Astrocyte of the hippocampus (primary cell): ENCODE measurements at regions not wholly inside any gene's neighbourhood (a gene's known extent, or its start where the extent isn't known, plus 50 kb on each side); places are given as distances from the start of the nearest gene placed in this dataset.
"Not testable (repeated sequence)": the region's sequence is repeated elsewhere in the genome, so short reads cannot be mapped to it uniquely, and the experiment has no call there.

ENCODE experiments used
- DNase-seq: peaks from one replicate; pipeline ENCODE4 v3.0.0; 2011; ENCODE audit warnings: low read depth, low spot score

DNA sequence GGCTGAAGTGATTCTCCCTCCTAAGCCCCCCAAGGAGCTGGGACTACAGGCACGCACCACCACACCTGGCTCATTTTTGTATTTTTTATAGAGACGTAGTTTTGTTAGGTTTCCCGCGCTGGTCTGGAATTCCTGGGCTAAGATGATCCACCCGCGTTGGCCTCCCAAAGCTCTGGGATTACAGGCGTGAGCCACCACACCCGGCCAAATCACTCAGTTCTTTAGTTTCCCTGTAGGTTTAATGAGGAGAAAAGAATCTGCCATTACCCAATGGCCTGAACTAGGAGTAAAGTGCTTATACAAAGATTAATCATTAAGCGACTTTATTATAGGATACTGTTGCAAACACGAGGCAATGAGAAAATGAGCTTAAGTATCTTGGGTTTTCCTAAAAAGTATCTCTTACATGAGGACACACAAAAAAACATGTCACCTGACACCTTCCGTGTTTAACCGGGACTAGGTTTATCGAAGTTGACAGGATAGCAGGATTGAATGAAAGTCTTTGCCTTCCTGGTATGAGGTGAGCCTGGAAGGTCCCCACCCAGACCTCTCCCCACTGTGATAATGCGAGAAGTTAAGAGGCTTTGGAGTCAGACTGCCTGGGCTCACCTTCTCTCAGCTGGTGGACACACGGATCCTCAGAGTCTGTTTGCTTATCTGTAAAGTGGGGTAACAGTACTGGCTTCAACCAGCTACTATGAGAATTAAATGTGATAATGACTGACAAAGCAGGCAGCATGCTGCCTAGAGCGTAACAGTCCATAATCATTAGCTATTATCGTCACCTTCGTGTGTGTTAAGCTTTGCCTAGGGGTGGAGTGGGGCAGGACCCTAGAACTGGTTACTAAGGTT, 133.5 kb upstream of the KRAS start:
- no peak for DNase-seq

DNA sequence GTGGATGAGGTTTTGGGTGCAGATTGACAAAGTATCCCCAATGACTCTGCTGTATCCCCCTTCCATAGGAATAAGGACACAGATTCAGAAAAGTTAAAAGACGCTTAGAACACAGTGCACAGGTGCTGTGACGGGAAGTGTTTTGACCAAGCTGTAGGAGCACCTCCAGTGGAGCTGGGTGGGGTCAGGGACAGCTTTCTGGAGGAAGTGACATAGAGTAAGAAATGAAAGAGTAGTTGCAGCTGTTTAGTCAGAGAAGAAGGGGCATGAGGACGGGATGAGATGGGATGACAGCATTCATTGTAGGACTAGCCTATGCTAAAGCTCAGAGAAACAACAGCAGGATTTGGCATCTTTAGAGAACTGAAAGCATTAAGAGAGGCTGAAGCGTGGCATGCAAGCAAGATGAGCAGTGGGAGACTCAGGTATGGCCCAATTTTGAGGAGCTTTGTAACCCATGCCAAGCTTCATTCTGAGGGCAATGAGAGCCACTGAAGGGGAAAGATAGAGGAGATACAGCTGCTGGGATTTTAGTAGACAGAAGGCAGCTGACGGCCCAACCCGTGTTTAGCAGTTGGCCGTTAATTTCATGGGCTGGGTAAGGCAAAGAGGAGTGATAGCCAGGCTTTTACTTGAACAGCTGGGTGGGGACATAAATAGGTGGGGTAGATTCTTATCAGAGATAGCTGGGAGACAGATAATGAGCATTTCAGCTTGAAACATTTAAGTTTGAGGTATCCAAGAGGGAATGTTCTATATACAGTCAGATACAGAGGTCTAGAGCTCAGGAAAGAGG, 131.8 kb upstream of the KRAS start:
- DNase-seq: no peak

DNA sequence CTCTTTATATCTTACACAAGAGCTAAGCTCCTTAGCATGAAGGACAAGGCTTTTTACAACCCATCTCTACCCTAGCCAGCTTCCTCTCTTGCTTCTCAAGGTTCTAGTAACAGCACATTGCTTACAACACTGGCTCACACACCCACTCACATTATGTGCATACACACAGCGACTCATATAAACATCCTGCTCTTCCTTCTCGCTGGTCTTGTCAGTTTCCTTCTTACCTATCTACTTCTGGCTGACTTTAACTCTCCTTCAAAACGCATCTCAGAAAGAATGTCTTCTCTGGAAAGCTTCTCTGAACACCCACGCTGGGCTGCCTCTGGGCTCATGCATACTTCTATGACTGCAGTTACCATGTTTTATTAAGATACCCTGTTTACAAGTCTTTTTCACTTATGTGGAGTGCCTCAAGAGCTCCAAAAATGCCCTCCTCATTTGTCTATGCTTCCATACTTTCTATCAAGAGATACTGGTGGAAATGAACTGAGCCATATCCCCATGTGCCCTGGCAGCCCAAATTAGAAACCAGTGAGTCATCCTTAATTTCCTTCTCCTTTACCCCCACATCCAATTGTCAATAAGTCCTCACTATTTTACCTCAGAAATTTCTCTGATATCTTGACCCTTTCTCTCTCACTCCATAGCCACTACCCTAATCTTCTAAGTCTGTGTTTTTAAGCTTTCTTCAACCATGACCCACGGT, 126.9 kb upstream of the KRAS start:
- peak; percentile 3 for DNase-seq

DNA sequence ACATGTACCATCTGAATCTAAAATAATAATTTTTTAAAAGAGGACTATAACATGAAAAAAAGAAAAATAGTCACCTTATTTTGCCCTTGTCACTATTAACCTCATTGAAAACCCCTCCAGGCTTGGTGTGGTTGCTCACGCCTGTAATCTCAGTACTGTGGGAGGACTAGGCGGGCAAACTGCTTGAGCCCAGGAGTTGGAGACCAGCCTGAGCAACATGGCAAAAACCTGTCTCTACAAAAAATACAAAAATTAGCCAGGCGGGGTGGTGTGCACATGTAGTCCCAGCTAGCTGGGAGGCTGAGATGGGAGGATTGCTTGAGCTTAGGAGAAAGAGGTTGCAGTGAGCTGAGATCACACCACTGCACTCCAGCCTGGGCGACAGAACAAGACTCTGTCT, 126.3 kb upstream of the KRAS start:
- no peak for DNase-seq

DNA sequence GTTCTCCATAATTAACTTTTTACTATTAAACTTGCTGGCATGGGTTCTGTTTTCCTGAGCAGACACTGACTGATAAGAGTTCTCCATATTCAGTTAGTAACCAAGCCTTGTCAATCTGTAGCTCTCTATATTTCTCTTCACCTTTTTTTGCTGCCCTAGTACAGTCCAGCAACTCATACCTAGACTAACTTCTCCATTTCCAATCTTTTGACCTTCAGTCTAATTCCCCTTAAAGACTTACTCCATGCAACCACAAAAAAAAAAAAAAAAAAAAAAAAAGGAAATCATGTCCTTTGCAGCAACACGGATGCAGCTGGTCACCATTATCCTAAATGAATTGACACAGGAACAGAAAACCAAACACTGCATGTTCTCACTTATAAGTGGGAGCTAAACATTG, 125.7 kb upstream of the KRAS start:
- DNase-seq: no peak

DNA sequence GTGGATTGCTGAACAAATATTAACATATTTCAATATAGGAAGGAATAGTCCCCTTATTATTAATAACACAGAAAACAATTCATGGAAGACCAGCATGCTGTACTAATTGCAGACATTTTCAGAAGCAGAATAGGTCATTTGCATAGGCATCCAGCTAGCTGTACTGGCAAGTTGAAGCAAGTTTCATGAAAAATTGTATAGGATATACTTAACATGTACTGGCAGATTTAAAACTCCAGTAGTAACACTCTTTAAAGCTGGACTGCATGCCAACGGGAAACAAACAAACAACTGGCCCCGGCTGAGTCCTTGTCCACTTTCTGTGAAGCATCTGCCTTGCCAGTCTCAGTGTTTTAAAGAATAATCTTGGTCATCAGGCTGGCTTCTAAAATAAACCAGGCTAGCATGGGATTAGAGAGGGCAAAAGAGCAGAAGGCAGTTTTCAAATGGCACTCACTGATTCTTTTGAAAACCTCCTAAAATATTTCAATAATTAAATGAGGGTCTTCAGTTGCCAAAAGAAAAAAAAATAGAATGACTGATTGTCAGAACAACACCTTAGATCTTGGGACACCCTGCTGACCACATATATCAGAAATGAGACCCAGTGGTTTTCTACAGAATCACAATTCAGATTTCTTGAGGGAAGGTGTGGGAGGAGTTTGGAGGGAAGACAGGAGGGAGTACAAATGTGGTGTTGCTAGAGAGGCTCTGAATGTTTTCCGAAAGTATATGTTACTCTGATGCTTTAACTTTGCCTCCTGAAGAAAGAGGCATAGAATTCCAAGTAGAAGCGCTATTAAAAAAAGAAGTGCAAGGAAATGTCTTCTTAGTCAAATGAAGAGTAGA, 122.5 kb upstream of the KRAS start:
- no peak for DNase-seq

DNA sequence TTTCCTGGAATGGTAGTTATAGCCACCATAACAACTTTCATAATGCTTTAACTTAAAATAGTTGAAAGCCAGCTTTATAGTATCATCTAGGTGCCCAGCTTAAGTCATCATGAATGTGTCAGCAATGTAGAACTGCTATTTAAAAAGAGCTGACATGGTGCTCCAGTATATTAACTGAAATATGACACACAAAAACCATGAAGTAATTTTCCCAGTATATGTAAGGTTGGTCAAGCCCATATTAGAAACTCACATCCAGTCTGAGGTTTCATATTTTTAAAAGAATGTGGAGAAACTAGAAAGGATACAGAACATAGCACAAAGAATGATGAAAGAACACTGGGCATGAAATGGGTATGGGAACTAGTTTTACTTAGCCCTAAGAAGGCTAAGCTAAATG, 121.3 kb upstream of the KRAS start:
- no peak for DNase-seq

DNA sequence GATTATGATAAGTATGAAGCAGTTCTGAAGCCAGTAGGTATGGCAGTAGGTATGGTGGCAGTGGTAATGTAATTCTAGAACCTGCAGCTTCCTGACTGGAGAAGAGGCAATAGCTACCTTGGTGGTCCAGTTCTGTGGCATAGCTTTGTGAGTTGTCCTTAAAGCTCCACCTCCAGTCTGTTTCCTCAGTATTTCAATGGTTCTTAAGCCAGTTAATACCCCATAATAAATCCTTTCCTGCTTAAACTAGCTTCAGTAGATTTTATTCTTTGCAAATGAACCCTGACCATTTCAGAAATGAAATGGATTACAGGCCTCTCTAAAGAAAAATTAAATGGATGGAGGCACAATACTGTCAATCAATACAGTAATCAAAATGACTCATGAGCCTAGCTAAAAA, 117.8 kb upstream of the KRAS start:
- DNase-seq: no peak

DNA sequence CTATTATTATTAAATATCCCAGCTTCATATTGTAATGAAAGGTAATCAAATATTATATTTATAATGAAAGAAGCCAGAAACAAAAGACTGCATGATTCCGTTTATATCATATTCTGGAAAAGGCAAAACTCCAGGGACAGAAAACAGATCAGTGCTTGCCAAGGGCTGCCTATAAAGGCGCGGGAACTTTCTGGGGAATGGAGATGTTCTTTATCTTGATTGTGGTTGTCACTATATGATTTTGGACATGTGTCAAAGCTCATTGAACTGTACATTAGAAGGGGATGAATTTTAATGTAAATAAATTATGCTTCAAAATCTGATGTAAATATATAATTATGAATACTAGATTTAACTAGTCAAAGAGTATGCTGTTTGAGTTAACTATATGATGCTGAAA, 115.4 kb upstream of the KRAS start:
- no peak for DNase-seq

DNA sequence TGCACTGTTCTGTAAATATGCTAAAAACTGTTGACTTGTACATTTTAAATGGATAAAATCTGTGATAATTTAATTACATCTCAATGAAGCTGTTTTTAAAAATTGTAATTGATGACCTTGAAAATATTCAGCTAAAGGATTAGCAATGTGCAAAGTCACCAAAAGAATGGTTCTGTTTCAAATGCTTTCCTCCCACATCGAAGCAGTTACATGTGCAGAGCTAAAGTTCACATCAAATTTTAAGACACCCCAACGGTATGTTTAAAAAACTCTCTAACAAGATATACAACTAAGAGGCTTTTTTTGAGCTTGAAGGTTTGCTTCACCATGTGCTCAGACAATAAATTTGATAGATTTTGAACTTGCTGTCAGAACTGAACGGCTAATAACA, 114.6 kb upstream of the KRAS start:
- no peak for DNase-seq

DNA sequence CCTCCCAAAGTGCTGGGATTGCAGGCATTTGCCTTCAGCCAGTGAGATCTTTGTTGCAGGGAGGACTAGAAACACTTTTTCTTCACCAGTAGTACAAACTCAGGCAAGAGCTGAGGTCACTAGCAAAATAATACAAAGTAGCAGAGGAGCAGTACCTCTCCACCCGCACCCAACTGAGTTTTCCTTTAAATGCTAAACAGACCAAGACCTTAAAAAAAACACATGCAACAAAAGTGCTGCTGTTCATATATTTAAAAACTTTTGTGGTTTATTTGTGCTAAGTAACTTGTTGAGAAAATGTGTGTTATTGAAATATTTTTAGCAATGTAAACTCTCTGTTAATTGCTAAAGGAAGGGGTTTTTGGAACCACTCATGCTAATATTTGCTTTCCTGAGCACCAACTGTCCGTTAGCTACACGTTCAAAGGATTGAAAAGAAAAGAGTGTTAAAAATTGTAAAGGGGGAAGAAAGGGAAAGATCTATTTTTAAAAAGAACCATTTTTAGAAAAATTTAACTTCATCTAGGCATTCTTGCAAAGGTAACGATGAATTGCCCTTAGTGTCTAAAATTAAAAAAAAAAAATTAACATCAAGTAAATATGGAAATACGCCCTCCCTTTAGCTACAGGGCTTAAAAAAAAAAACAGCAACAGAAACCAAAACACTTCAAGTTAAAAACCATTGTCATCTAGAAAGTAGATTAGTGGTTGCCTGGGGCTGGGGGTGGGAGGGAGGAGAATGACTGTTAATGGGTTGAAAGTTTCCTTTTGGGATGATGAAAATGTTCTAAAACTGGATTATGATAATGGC, 114.0 kb upstream of the KRAS start:
- no peak for DNase-seq

DNA sequence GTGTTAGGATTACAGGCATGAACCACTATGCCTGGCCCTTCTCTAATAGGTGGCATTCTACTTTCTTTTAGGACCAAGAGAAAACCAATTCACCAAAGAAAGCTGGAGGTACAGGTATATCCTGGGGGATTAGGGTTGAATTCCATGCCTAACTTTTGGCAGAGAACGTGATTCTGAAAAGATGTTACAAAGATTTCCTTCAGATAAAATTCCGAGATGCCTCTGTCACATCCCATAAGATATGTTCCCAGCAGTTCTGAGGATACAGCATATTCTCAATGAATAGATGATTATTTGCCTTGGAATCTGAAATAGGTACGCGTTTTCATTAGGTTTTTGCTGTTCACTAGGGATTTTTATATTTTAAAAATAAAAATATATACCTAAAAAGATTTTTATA, 111.9 kb upstream of the KRAS start:
- no peak for DNase-seq

DNA sequence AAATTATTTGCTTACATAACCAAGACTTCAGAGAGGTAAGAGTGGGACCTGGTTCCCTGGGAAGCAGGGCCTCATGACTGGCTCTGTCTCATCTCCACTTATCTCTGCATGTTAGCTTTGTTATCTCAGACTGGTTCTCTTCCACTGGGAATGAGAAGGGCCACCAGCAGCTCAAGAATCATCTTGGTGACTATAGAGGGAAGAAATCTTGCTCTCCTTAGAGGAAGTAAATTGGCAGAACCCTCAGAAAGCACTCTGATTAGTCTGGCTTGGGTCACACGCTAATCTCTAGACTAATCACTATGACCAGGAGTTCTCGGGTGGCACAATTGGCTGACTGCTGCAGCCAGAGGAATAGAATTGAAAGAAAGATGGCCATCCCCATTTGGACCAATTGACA, 110.8 kb upstream of the KRAS start:
- no peak for DNase-seq

DNA sequence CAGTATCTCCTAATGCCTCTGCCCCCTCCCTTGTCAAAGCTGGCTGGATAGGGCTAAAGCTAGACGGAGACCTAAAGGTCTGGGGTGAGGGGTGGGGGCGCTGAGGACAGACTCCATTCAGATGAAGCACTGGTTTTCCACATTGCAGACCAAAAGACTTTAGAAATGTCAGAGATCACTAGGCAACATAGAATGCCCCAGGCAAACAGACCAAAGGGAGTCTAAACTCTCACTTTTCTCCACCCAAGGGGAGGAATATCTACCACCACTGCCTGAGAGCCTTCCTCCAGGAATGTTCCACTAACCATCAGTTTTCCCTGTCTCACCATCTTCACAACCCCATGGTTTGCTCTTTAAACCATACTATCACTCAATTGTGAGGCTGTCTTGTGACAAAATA, 106.9 kb upstream of the KRAS start:
- DNase-seq: no peak

DNA sequence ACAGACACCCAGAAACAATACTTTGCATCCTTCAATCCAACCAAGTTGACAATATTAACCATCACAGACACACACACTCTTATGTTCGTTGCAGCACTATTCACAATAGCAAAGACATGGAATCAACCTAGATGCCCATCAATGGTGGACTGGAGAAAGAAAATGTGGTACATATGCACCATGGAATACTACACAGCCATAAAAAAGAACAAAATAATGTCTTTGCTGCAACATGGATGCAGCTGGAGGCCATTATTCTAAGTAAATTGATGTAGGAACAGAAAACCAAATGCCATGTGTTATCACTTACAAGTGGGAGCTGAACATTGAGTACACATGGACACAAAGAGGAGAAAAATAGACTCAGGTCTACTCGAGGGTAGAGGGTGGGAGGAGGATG, 102.2 kb upstream of the KRAS start:
- DNase-seq: not testable (repeated sequence)

DNA sequence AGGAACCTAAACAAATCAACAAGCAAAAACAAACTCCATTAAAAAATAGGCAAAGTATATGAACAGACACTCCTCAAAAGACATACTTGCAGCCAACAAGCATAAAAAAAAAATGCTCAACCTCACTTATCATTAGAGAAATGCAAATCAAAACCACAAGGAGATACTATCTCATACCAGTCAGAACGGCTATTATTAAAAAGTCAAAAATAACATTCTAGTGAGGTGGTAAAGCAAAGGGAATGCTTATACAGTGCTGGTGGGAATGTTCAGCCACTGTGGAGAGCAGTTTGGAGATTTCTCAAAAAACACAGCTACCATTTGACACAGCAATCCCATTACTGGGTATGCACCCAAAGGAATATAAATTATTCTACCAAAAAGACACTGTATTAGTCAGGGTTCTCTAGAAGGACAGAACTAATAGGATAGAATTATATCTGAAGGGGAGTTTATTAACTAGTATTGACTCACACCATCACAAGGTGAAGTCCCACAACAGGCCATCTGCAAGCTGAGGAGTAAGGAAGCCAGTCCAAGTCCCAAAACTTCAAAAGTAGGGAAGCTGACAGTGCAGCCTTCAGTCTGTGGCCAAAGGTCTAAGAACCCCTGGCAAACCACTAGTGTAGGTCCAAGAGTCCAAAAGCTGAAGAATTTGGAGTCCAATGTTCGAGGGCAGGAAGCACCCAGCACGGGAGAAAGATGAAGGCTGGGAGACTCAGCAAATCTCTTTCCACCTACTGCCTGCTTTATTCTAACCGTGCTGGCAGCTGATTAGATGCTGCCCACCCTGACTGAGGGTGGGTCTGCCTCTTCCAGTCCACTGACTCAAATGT, 101.6 kb upstream of the KRAS start:
- DNase-seq: peak; percentile 82

DNA sequence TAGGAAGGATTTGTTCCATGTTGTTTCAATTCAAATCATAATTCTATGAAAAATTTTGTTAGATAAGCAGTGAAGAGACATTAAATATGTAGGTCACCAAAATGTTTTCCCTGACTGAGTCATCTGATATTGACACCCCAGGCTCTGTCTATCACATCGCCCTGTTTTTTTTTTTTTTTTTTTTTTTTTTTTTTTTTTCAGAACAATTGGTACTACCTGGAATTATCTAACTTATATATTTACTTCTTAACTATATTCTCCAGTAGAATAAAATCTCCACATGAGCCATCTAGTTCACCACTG, 97.8 kb upstream of the KRAS start:
- DNase-seq: no peak

DNA sequence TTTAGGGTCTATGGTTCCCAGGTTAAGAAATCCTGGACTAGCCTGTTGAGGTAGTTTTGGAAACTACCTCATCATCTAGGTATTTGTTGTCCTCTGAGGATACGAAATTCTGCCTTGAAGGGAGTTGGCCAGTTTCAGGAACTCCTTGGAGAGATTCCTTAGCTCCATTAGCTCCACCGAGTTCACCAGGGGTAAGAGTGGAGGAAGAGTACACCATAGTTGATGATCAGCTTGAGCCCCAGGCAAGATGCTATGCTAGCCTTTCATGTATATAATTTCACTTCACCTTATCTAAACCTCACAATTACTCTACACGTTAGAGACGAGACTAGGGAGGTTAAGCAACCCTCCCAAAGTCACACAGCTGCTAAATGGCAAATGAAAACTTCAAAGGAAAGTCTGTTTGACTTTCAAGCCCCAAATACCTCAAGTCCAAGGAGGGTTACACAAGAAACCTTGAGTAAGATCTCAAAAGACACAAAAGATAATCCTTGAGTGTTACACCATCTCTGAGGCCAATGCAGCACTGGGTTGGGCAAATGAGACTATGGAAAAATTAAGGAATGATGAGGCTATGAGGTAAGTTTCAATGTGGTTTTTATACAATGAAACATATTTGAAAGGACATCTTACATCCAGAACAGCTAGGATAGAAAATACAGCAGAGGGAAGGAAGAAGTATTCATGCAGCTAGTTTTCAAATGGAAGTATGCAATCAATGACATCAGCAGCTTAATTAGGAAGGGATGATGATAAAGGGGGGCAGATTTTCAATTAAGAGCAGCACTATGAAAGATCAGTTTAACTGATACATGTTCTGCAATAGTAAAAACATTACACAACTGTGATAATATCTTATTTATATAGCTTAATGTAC, 97.2 kb upstream of the KRAS start:
- peak; percentile 3 for DNase-seq

DNA sequence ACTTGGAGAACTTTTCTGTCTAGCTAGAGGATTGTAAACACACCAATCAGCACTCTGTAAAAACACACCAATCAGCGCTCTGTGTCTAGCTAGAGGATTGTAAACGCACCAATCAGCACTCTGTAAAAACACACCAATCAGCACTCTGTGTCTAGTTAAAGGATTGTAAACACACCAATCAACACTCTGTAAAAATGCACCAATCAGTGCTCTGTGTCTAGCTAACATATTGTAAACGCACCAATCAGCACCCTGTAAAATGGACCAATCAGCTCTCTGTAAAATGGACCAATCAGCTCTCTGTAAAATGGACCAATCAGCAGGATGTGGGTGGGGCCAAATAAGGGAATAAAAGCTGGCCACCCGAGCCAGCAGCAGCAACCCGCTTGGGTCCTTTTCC, 91.1 kb upstream of the KRAS start:
- DNase-seq: not testable (repeated sequence)
